H1 (cell line): ENCODE measurements at regions not wholly inside any gene's neighbourhood (a gene's known extent, or its start where the extent isn't known, plus 50 kb on each side); places are given as distances from the start of the nearest gene placed in this dataset.

Source experiments
- CBX8 ChIP-seq: fragments of 300-800, 300-1000 bp; sonication (generic); IDR thresholded peaks from 2 replicates; pipeline ENCODE4 v1.7.1; 2016; ENCODE audit warnings: low read depth, low read length, borderline replicate concordance
- CREB1 ChIP-seq: IDR thresholded peaks from 2 replicates; pipeline ENCODE4 v1.6.1; 2012; ENCODE audit warnings: inconsistent platforms
- KDM1A ChIP-seq: fragments of 200-600, 300-600 bp; sonication (generic); IDR thresholded peaks from 2 replicates; pipeline ENCODE4 v1.7.1; 2016; ENCODE audit warnings: mild to moderate bottlenecking, low read length, borderline replicate concordance
- KDM4A ChIP-seq: IDR thresholded peaks from one replicate; pipeline ENCODE4 v1.7.1; 2012; ENCODE audit warnings: low read depth, mild to moderate bottlenecking, moderate library complexity, low read length, inconsistent platforms; ENCODE audit not compliant: severe bottlenecking
- NANOG ChIP-seq: IDR thresholded peaks from 2 replicates; pipeline ENCODE4 v1.6.1; 2011; ENCODE audit warnings: low read length, low read depth, mild to moderate bottlenecking, inconsistent platforms; ENCODE audit not compliant: insufficient read depth, poor library complexity, severe bottlenecking
- POLR2A ChIP-seq, 2 experiments: IDR thresholded peaks; 1 replicate in 1 of 2; 2 replicates in 1 of 2; pipeline ENCODE4 v1.6.1; 2011; ENCODE audit warnings: low read depth in 2 of 2, low read length in 2 of 2, mild to moderate bottlenecking in 2 of 2; ENCODE audit errors: control extremely low read depth in 1 of 2
- RFX5 ChIP-seq: IDR thresholded peaks from 2 replicates; pipeline ENCODE4 v1.6.1; 2011; ENCODE audit warnings: low read depth, low read length, improper control_type of control experiment, borderline replicate concordance
- SRF ChIP-seq: IDR thresholded peaks from 2 replicates; pipeline ENCODE4 v1.6.1; 2011; ENCODE audit warnings: mild to moderate bottlenecking, low read depth, low read length, moderate library complexity
- TBP ChIP-seq: IDR thresholded peaks from 2 replicates; pipeline ENCODE4 v1.6.1; 2011; ENCODE audit warnings: low read depth, low read length, improper control_type of control experiment
- TF ChIP-seq, protein P1 (sequence below): fragments of 300-600 bp; sonication (generic); IDR thresholded peaks from 2 replicates; pipeline ENCODE4 v1.7.1; 2012; ENCODE audit warnings: low read length, moderate library complexity, mild to moderate bottlenecking, inconsistent platforms; ENCODE audit not compliant: insufficient replicate concordance

DNA sequence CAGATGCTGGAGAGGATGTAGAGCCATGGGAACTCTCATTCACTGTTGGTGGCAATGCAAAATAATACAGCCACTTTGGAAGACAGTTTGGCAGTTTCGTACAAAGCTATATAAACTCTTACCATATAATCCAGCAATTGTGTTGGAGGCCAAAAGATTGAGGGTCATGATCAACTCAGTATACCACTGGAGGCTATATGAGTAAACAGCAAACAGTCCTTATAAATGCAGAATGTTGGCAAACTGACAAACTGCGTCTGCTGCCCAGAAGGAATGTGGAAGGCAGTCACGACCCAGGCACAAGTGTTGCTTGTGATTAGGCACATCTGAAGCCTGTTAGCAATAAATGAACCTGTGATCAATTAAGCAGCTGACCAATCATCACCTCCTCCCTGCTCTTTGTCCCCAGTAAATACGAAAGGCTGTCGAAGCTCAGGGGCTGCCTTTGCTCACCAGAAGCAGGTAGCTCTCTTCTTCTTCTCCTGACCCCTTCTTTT, 98.1 kb upstream of the SPOPL start (continued):
- TF ChIP-seq, protein P1, sequence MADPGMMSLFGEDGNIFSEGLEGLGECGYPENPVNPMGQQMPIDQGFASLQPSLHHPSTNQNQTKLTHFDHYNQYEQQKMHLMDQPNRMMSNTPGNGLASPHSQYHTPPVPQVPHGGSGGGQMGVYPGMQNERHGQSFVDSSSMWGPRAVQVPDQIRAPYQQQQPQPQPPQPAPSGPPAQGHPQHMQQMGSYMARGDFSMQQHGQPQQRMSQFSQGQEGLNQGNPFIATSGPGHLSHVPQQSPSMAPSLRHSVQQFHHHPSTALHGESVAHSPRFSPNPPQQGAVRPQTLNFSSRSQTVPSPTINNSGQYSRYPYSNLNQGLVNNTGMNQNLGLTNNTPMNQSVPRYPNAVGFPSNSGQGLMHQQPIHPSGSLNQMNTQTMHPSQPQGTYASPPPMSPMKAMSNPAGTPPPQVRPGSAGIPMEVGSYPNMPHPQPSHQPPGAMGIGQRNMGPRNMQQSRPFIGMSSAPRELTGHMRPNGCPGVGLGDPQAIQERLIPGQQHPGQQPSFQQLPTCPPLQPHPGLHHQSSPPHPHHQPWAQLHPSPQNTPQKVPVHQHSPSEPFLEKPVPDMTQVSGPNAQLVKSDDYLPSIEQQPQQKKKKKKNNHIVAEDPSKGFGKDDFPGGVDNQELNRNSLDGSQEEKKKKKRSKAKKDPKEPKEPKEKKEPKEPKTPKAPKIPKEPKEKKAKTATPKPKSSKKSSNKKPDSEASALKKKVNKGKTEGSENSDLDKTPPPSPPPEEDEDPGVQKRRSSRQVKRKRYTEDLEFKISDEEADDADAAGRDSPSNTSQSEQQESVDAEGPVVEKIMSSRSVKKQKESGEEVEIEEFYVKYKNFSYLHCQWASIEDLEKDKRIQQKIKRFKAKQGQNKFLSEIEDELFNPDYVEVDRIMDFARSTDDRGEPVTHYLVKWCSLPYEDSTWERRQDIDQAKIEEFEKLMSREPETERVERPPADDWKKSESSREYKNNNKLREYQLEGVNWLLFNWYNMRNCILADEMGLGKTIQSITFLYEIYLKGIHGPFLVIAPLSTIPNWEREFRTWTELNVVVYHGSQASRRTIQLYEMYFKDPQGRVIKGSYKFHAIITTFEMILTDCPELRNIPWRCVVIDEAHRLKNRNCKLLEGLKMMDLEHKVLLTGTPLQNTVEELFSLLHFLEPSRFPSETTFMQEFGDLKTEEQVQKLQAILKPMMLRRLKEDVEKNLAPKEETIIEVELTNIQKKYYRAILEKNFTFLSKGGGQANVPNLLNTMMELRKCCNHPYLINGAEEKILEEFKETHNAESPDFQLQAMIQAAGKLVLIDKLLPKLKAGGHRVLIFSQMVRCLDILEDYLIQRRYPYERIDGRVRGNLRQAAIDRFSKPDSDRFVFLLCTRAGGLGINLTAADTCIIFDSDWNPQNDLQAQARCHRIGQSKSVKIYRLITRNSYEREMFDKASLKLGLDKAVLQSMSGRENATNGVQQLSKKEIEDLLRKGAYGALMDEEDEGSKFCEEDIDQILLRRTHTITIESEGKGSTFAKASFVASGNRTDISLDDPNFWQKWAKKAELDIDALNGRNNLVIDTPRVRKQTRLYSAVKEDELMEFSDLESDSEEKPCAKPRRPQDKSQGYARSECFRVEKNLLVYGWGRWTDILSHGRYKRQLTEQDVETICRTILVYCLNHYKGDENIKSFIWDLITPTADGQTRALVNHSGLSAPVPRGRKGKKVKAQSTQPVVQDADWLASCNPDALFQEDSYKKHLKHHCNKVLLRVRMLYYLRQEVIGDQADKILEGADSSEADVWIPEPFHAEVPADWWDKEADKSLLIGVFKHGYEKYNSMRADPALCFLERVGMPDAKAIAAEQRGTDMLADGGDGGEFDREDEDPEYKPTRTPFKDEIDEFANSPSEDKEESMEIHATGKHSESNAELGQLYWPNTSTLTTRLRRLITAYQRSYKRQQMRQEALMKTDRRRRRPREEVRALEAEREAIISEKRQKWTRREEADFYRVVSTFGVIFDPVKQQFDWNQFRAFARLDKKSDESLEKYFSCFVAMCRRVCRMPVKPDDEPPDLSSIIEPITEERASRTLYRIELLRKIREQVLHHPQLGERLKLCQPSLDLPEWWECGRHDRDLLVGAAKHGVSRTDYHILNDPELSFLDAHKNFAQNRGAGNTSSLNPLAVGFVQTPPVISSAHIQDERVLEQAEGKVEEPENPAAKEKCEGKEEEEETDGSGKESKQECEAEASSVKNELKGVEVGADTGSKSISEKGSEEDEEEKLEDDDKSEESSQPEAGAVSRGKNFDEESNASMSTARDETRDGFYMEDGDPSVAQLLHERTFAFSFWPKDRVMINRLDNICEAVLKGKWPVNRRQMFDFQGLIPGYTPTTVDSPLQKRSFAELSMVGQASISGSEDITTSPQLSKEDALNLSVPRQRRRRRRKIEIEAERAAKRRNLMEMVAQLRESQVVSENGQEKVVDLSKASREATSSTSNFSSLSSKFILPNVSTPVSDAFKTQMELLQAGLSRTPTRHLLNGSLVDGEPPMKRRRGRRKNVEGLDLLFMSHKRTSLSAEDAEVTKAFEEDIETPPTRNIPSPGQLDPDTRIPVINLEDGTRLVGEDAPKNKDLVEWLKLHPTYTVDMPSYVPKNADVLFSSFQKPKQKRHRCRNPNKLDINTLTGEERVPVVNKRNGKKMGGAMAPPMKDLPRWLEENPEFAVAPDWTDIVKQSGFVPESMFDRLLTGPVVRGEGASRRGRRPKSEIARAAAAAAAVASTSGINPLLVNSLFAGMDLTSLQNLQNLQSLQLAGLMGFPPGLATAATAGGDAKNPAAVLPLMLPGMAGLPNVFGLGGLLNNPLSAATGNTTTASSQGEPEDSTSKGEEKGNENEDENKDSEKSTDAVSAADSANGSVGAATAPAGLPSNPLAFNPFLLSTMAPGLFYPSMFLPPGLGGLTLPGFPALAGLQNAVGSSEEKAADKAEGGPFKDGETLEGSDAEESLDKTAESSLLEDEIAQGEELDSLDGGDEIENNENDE: no peak
- TF ChIP-seq KDM4A (no peak), RFX5 (no peak), TBP (no peak), POLR2A (IDR thresholded peaks at IDR 0.05; ENCODE audit: control extremely low read depth in 1 of 2, low read depth in 2 of 2, low read length in 2 of 2) (no peak), CREB1 (no peak), CBX8 (no peak), KDM1A (no peak), NANOG (no peak), SRF (no peak)
